Right ventricle myocardium inferior (tissue), 1 donor: ENCODE measurements at regions not wholly inside any gene's neighbourhood (a gene's known extent, or its start where the extent isn't known, plus 50 kb on each side); places are given as distances from the start of the nearest gene placed in this dataset.

Experiments used
- ATAC-seq: fragments of 200-7000 bp; cut with Tn5 transposase; one replicate; pipeline ENCODE4 v1.9.1; 2020; ENCODE audit warnings: mild to moderate bottlenecking, moderate library complexity
- DNase-seq: peaks from one replicate; pipeline ENCODE4 v3.0.0; 2021; ENCODE audit errors: missing footprints
- intact Hi-C: fragments of 100-400 bp; cut with DNase I; formaldehyde crosslinking; loops from one replicate; pipeline ENCODE4 v1.11.0; 2022
- donor health status: DM: no; HTN: yes; CAD: no; lungs with severe emphysema.

DNA sequence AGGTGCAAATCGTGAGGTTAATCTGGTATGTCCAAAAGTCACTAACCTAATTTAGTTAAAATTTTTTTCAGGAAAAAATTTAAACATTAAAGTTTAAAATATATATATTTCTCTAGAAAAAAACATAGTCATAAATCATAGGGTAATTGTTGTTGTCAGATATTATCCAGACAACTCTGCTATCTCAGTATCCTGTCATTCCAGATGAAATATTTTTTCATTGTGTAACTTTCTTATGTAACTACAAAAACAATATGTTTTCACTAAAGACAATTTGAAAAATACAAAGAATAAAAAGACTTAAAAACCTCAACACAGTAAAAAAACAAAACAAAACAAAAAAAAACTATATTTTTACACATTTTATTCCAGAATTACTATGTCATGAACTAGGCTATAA lies 57.6 kb downstream of the TENT5A start:
- intact Hi-C loops: no loop called here
- ATAC-seq (no peak), DNase-seq (no peak)

GRCh38 chr6:81694207-81694606 lies 58.3 kb downstream of the TENT5A start:
- ATAC-seq (no peak), DNase-seq (no peak)
- intact Hi-C loops: no loop called here

DNA sequence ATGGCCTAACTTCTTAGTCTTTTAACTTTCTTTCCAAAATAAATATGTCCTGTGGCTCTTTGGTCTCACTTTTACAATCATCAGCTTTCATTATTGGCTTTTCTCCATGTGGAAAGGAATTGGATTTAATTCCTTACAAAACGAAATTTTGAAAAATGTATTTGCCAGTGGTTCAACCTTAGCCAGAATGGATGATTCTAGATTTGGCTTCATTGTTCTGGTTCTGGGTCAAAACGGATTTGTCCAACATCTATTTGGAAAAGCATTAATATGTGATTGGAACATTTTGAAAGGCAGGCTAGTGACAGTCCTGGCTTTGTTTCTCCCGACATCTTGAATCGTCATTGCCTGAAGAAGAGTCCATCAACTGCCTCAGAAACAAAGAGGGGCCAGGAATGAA lies 59.2 kb downstream of the TENT5A start:
- DNase-seq (no peak), ATAC-seq (no peak)
- intact Hi-C loops: no loop called here

GRCh38 chr6:81690073-81690472 lies 62.4 kb downstream of the TENT5A start:
- ATAC-seq (no peak), DNase-seq (no peak)
- intact Hi-C loops: no loop called here

DNA sequence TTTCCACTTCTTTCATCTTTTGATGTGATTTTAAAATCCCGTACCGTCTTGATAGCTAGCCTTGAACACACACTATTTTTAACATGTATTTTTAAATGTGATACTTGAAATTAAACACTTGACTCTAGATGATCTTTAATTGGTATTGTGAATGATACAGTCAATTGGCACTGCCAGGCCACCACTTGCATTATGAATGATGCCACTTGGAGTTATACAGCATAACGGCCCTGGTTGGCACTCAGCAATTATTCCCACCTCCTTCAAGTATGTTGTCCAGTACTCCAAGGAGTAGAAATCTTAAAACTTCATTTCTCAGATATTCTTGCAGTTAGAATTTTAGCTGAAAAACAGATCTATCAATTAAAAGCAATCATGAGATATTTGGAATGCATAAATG lies 62.9 kb downstream of the TENT5A start:
- no peak for ATAC-seq
- intact Hi-C loops: no loop called here

DNA sequence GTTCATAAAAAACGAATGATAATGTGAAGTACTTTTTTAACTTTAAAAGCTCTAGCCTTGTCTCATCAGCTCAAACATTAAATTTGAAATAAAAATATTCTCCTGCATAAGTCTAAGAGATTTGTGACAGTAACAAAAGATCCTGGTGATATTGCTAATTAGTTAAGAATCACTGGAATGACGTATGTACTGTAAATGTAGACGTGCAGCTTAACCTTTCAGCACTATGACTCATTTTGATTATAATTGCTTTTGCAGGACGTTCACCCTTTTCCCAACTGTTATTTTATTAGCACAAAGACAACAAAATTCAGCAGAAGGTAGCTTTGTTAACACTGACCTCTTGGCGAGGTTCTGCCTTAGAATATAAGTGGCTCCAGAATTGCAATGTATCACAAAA lies 68.6 kb downstream of the TENT5A start:
- intact Hi-C loops: loop anchor here (5.0 kb wide), 1 partner anchor 63 kb away; no protein-coding TSS in a partner anchor
- ATAC-seq (no peak), DNase-seq (no peak)

More for the DNA sequence above, 62.9 kb downstream of the TENT5A start:
- no peak for DNase-seq

DNA sequence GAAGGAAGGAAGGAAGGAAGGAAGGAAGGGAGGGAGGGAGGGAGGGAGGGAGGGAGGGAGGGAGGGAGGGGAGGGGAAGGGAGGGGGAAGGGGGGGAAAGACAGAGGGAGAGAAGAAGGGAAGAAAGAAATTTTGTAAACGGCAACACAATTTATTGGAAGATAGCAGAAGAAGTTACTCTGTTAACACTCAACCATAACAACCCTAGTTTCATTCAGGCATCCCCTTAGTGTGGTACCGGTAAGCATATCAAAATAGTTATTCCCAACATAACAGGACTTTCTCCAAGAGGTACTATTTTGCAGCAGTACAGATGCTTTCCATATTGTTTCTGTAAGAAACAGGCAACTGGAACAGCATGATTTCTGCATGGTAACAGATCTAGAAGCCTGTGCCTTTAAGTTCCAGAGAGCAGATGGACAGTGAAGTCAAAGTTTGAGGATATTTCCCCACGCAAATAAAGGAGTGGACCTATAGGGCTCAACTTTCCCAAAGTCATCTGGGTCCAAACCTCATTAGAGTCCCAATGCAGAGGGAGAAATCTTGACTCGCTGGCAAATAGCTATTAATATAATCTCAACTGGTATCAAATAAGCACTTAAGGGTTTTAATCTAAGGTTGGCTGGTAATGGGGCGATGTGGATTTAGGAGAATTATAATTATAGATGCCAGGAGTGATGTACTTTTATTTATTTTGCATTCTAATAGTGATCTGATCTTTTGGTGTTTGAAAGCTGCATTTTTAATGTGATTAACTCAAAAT lies 69.4 kb downstream of the TENT5A start:
- intact Hi-C loops: loop anchor here (5.0 kb wide), 1 partner anchor 64 kb away; no protein-coding TSS in a partner anchor

GRCh38 chr6:81682235-81682795 lies 70.2 kb downstream of the TENT5A start:
- intact Hi-C loops: loop anchor here (5.0 kb wide), 1 partner anchor 65 kb away; no protein-coding TSS in a partner anchor
- DNase-seq: no peak
- peak; percentile 72 for ATAC-seq

More for the DNA sequence above, 69.4 kb downstream of the TENT5A start:
- no peak for DNase-seq
- no peak for ATAC-seq

DNA sequence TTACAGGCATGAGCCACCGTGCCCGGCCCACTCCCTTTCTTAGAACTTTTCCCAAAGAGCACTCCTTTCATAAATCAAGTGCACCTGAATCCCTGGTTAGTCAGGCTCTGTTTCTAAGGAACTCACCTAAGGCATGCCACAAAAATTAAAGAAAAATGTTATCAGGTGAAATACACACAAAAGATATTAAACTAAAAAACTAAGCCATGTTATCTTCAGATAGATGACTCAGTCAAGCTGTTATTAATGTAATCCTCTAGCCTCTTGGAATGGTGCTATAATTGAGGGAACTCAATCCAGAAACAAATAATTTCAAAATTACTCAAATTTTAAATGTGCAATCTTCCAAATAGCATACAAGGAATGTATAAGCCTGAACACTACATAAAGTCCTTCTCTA lies 83.0 kb downstream of the TENT5A start:
- no peak for ATAC-seq
- intact Hi-C loops: loop anchor here (5.0 kb wide), 1 partner anchor 78 kb away; no protein-coding TSS in a partner anchor
- no peak for DNase-seq

- intact Hi-C loops: loop anchor here (5.0 kb wide), 1 partner anchor 79 kb away; no protein-coding TSS in a partner anchor
- ATAC-seq: peak; percentile 94
- DNase-seq: peak; percentile 53
Measured at GRCh38 chr6:81668615-81669047, 83.8 kb downstream of the TENT5A start.

GRCh38 chr6:81666481-81666880 lies 86.0 kb downstream of the TENT5A start:
- ATAC-seq (no peak), DNase-seq (no peak)
- intact Hi-C loops: loop anchor here (5.0 kb wide), 1 partner anchor 81 kb away; no protein-coding TSS in a partner anchor

DNA sequence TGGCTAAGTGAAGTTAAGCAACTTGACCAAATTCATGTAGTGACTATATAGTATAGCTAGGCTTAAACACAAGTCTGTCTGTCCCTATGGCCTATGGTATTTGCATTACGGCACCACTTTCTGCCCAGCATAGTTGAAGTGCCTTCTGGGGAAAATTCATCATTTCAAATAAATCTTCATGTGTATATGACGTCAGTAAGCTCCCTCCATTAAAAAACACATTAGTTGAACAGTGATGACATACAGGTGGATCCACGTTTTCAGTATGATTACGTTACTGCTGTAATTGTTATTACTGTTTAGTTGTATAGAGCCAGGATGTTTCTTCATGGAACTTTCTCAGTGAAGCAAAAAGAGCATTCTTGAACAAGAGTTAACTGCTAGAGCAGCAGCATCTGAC lies 96.2 kb downstream of the TENT5A start:
- DNase-seq: no peak
- ATAC-seq: no peak
- intact Hi-C loops: no loop called here

GRCh38 chr6:81655696-81656095 lies 96.8 kb downstream of the TENT5A start:
- ATAC-seq (no peak), DNase-seq (no peak)
- intact Hi-C loops: no loop called here

GRCh38 chr6:81648502-81648901 lies 104.0 kb downstream of the TENT5A start:
- ATAC-seq: no peak
- DNase-seq: no peak
- intact Hi-C loops: no loop called here

DNA sequence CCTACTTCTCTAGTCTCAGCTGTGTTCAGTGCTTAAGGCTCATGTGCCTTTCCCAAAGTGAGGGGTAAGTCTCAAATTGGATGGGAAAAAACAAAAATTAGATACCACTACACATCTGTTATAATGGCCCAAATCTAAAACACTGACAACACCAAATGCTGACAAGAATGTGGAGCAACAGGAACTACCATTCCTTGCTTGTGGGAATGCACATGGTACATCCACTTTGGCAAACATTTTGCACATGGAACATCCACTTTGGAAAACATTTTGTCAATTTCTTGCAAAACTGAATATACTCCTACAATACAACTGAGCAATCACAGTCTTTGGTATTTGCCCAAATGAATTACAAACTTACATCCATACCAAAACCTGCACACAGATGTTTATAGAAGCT lies 109.3 kb downstream of the TENT5A start:
- intact Hi-C loops: no loop called here
- DNase-seq (no peak), ATAC-seq (no peak)

- ATAC-seq (no peak), DNase-seq (no peak)
- intact Hi-C loops: no loop called here
Measured at GRCh38 chr6:81640891-81641290, 111.6 kb downstream of the TENT5A start.

- intact Hi-C loops: no loop called here
- ATAC-seq (no peak), DNase-seq (no peak)
Measured at GRCh38 chr6:81640126-81640525, 112.4 kb downstream of the TENT5A start.

DNA sequence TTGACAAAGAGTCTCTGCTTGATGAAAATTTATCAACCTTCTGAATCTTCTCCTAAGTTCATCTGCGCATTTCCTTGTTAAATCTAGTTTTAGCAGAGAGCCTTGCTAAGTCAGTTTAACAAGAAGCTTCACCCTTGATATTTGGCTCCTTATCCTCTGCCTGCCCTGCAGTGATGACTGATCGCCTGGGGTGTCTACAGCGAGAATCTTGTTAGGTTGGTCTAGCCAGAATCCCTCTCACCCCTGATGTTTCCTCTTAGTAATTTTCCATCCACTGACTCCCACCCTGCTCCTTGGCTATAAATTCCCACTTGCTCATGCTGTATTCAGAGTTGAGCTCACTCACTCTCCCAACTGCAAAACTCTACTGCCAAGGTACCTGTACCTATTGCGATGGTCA lies 114.1 kb downstream of the TENT5A start:
- ATAC-seq: no peak
- intact Hi-C loops: no loop called here
- no peak for DNase-seq

DNA sequence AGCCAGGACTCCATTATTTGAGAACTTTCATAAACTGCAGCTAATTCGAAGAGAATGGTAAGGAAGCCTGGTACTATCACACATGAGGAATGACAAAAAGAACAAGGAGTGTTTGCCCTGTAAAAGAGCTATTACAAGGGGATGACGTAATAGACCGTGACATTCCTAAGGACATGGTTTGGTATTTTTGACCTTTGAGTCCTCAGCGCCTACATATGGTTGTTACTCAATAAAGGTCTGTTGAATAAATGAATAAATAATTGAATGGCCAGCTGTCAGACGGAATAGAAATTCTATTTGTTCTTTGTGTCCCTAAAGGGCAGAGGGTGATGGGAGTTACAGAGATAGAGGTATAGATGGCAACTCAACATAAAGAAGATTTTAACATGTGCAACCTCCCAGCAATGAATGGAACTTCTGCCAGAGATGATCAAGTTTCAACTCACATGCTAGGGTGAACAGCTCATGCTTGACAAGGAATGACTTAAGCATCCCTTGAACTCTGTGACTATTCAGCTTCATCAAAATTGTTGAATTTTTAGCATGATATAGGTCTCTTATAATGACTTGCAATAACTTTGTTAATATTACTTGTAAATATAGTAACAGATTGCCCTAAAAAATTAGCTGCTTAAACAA lies 115.4 kb downstream of the TENT5A start:
- intact Hi-C loops: no loop called here
- DNase-seq (no peak), ATAC-seq (no peak)
